GM23338 (cell line): ENCODE measurements at regions not wholly inside any gene's neighbourhood (a gene's known extent, or its start where the extent isn't known, plus 50 kb on each side); places are given as distances from the start of the nearest gene placed in this dataset.

Source experiments
- CTCF ChIP-seq, 2 experiments: fragments of 200-600 bp in 1 of 2; sonication (generic) in 1 of 2; conservative IDR thresholded peaks; 2 replicates each; pipeline versions ENCODE4 v1.5.1 to v1.6.1; 2016 to 2017; ENCODE audit warnings: antibody characterized with exemption in 2 of 2, low read depth in 2 of 2, mild to moderate bottlenecking in 2 of 2, moderate library complexity in 1 of 2
- ETS1 ChIP-seq: IDR thresholded peaks from 2 replicates; pipeline ENCODE4 v1.6.1; 2016; ENCODE audit warnings: antibody characterized with exemption
- EZH2 ChIP-seq: fragments of 200-600 bp; sonication (generic); IDR thresholded peaks from one replicate; pipeline ENCODE4 v1.8.0; 2017; ENCODE audit warnings: antibody characterized with exemption, mild to moderate bottlenecking, low read depth; ENCODE audit not compliant: unreplicated experiment
- EZH2phosphoT487 ChIP-seq: fragments of 200-600 bp; sonication (generic); IDR thresholded peaks from one replicate; pipeline ENCODE4 v1.8.1; 2018; ENCODE audit warnings: antibody characterized with exemption; ENCODE audit not compliant: unreplicated experiment
- JUNB ChIP-seq: IDR thresholded peaks from one replicate; pipeline ENCODE4 v1.6.1; 2016; ENCODE audit warnings: antibody characterized with exemption; ENCODE audit not compliant: unreplicated experiment
- NANOG ChIP-seq: IDR thresholded peaks from 2 replicates; pipeline ENCODE4 v1.6.1; 2016; ENCODE audit warnings: antibody characterized with exemption, borderline replicate concordance
- POLR2AphosphoS5 ChIP-seq: IDR thresholded peaks from 2 replicates; pipeline ENCODE4 v1.6.1; 2016; ENCODE audit warnings: antibody characterized with exemption, low read depth
- STAT1 ChIP-seq: IDR thresholded peaks from one replicate; pipeline ENCODE4 v1.6.1; 2016; ENCODE audit warnings: antibody characterized with exemption; ENCODE audit not compliant: unreplicated experiment
- ZNF114 ChIP-seq: fragments of 250-450 bp; sonication (Bioruptor Pico); IDR thresholded peaks from 2 replicates; pipeline ENCODE4 v1.5.0; 2020; ENCODE audit warnings: mild to moderate bottlenecking, moderate library complexity
- ZNF331 ChIP-seq: fragments of 250-450 bp; sonication (Bioruptor Pico); IDR thresholded peaks from 2 replicates; pipeline ENCODE4 v1.5.0; 2020; ENCODE audit warnings: low read depth, mild to moderate bottlenecking, moderate library complexity
- ZNF462 ChIP-seq: fragments of 250-450 bp; sonication (Bioruptor Pico); IDR thresholded peaks from 2 replicates; pipeline ENCODE4 v1.5.0; 2020; ENCODE audit warnings: mild to moderate bottlenecking, moderate library complexity

GRCh38 chr2:47264686-47265085 is 88.4 kb upstream of the CALM2 start (continued):
- TF ChIP-seq ZNF462, result no peak
- no peak for TF ChIP-seq NANOG
- TF ChIP-seq ZNF331 (CRISPR knock-in tag), result no peak
- TF ChIP-seq EZH2phosphoT487, result no peak
- no peak for TF ChIP-seq ZNF114 (CRISPR knock-in tag)
- no peak for TF ChIP-seq POLR2AphosphoS5
- TF ChIP-seq JUNB, result no peak
- TF ChIP-seq CTCF (conservative IDR thresholded peaks at IDR 0.05; ENCODE audit: low read depth in 2 of 2), result no peak
- TF ChIP-seq STAT1, result no peak
- TF ChIP-seq ETS1, result no peak
- no peak for TF ChIP-seq EZH2
